HUES64 (cell line): ENCODE measurements at regions not wholly inside any gene's neighbourhood (a gene's known extent, or its start where the extent isn't known, plus 50 kb on each side); places are given as distances from the start of the nearest gene placed in this dataset.

ENCODE experiments used
- H3K27ac ChIP-seq: 2 replicates; pipeline ENCODE4 v1.7.0; 2013; ENCODE audit warnings: low read depth, low read length, inconsistent platforms
- H3K27me3 ChIP-seq: 2 replicates; pipeline ENCODE4 v1.6.1; 2013; ENCODE audit warnings: mild to moderate bottlenecking, low read length; ENCODE audit not compliant: insufficient read depth
- H3K36me3 ChIP-seq: 2 replicates; pipeline ENCODE4 v1.6.1; 2013; ENCODE audit warnings: mild to moderate bottlenecking, low read length; ENCODE audit not compliant: insufficient read depth
- H3K4me1 ChIP-seq: 2 replicates; pipeline ENCODE4 v1.6.1; 2013; ENCODE audit warnings: mild to moderate bottlenecking, low read length, moderate library complexity; ENCODE audit not compliant: insufficient read depth
- H3K4me3 ChIP-seq: 2 replicates; pipeline ENCODE4 v1.5.1; 2013; ENCODE audit warnings: mild to moderate bottlenecking, low read length, moderate library complexity
- H3K9ac ChIP-seq: 2 replicates; pipeline ENCODE4 v1.6.1; 2013; ENCODE audit warnings: mild to moderate bottlenecking, low read depth, low read length
- H3K9me3 ChIP-seq: 2 replicates; pipeline ENCODE4 v1.6.1; 2013; ENCODE audit warnings: low read depth, low read length; ENCODE audit not compliant: insufficient read depth
- WGBS: fragments of 150-250, 120-280 bp; methylation state at CpG from one replicate; pipeline ENCODE4 v1.1.7; 2013; ENCODE audit warnings: missing lambda C conversion rate; 5-methylcytosine and 5-hydroxymethylcytosine counted together

GRCh38 chr14:28681681-28682080 lies 84.9 kb upstream of the FOXG1 start:
- no peaks in the 10 kb centered on the region for H3K9me3 ChIP-seq
- H3K4me1 ChIP-seq = no peaks in the 10 kb centered on the region
- 85% methylated on average over 4 of the region's 4 CpGs for WGBS
- no peak overlapping the region for H3K4me3 ChIP-seq
- H3K27me3 ChIP-seq = no peaks in the 10 kb centered on the region
- no peaks in the 10 kb centered on the region for H3K36me3 ChIP-seq
- H3K9ac ChIP-seq = no peak overlapping the region
- no peak overlapping the region for H3K27ac ChIP-seq

- Histone ChIP-seq H3K9me3 (no peaks in the 10 kb centered on the region), H3K27me3 (no peaks in the 10 kb centered on the region), H3K4me1 (no peaks in the 10 kb centered on the region; the same call in 1 of the 2 replicates), H3K9ac (no peak overlapping the region), H3K4me3 (no peak overlapping the region), H3K27ac (no peak overlapping the region), H3K36me3 (no peaks in the 10 kb centered on the region)
Observed at GRCh38 chr14:28690029-28690692, 76.4 kb upstream of the FOXG1 start.

DNA sequence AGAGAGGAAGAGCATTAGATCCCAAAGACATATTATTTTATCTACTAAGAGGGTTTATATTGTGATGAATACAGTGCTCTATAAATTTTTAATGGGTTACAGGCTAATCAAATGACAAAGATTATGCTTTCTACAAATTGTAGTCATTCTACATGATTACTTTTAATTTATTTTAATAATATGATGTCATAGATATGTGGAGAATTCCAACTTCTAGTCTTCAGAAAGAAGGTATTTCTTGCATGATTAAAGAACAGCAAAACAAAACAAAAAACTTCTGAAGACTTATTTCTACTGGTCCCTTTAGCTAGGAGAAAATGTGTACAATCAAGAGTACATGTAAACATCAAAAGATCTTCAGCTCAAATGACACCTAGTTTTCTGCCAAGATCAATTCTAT lies 71.5 kb upstream of the FOXG1 start:
- Histone ChIP-seq H3K9me3 (no peaks in the 10 kb centered on the region), H3K27me3 (no peaks in the 10 kb centered on the region), H3K27ac (no peak overlapping the region), H3K9ac (no peak overlapping the region), H3K4me3 (no peak overlapping the region), H3K4me1 (no peaks in the 10 kb centered on the region; the same call in 1 of the 2 replicates), H3K36me3 (no peaks in the 10 kb centered on the region)

GRCh38 chr14:28701733-28702132 lies 64.9 kb upstream of the FOXG1 start:
- Histone ChIP-seq H3K9me3 (no peaks in the 10 kb centered on the region), H3K9ac (no peak overlapping the region), H3K4me3 (no peak overlapping the region), H3K27ac (no peak overlapping the region), H3K4me1 (no peaks in the 10 kb centered on the region), H3K27me3 (no peaks in the 10 kb centered on the region), H3K36me3 (no peaks in the 10 kb centered on the region)
- WGBS = 97% methylated on average over 2 of the region's 2 CpGs

- H3K4me3 ChIP-seq = no peak overlapping the region
- H3K27ac ChIP-seq = no peak overlapping the region
- no peaks in the 10 kb centered on the region for H3K4me1 ChIP-seq
- H3K27me3 ChIP-seq = no peaks in the 10 kb centered on the region
- no peaks in the 10 kb centered on the region for H3K36me3 ChIP-seq
- no peaks in the 10 kb centered on the region for H3K9me3 ChIP-seq
- no peak overlapping the region for H3K9ac ChIP-seq
- WGBS = 92% methylated on average over 4 of the region's 4 CpGs
Observed at GRCh38 chr14:28703482-28703881, 63.1 kb upstream of the FOXG1 start.

GRCh38 chr14:28704153-28704552 lies 62.4 kb upstream of the FOXG1 start:
- H3K27me3 ChIP-seq = no peaks in the 10 kb centered on the region
- no peaks in the 10 kb centered on the region for H3K9me3 ChIP-seq

DNA sequence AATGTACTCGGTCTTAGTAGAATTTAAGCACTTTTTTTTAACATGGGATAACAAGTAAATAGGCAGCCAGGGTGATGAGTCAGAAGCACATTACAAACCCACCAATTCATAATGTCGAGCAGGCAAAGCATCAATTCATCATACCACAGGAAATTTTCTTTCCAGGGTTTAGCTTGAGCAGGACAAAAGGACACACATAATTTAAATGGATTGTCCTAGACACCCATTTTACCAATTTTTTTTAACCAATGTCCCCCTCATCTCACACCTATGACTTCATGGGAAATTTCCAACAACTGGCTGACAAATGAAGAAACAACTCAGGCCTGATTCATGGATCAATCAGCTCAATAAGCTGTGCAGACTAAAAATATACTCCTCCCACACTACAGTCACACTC lies 58.8 kb upstream of the FOXG1 start:
- no peak overlapping the region for H3K27ac ChIP-seq
- no peak overlapping the region for H3K4me3 ChIP-seq
- H3K36me3 ChIP-seq = no peaks in the 10 kb centered on the region
- H3K9me3 ChIP-seq = no peaks in the 10 kb centered on the region
- no peak overlapping the region for H3K9ac ChIP-seq
- 77% methylated on average over 1 of the region's 2 CpGs for WGBS
- no peaks in the 10 kb centered on the region for H3K27me3 ChIP-seq
- no peaks in the 10 kb centered on the region for H3K4me1 ChIP-seq

More at GRCh38 chr14:28704153-28704552, 62.4 kb upstream of the FOXG1 start:
- Histone ChIP-seq H3K36me3 (no peaks in the 10 kb centered on the region), H3K27ac (no peak overlapping the region), H3K9ac (no peak overlapping the region), H3K4me3 (no peak overlapping the region), H3K4me1 (no peaks in the 10 kb centered on the region)

DNA sequence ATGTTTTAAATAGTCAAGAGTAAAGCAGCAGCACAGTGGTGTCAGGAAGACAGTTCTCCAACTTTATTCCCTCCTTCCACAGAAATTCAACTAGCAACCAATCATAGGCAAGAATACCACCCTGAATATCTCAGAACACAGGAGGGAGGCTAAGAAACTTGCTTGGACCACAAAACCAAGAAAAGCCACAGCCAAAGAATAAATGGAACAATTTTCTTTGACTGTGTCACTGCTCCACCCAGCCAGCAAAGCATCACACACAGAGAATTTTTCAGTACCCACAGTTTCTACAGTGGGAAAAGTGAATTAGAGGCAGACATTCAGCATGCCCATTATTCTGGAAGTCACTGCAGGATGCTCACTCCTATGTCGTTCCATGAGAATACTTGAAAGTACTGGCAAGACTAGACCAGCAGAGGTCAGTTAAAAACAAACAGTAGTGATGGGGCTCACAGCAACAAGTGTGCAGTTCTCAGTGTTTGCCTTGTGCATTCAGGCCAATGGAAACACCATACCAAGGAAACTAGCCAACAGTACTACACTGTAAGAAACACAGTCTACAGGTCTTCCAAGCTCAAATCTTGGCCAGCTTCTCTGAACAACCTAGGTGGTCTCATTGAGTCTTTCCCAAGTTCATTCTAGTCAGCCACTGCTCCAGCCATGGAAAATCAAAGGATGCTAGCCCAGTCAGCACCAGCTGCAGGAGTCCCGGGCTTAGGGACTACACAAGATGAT lies 56.8 kb upstream of the FOXG1 start:
- Histone ChIP-seq H3K9ac (no peak overlapping the region), H3K4me3 (no peak overlapping the region), H3K4me1 (no peaks in the 10 kb centered on the region), H3K27ac (no peak overlapping the region), H3K36me3 (no peaks in the 10 kb centered on the region), H3K27me3 (no peaks in the 10 kb centered on the region), H3K9me3 (no peaks in the 10 kb centered on the region)
- 89% methylated on average over 2 of the region's 2 CpGs for WGBS
